LHCN-M2 (cell line): ENCODE measurements at regions not wholly inside any gene's neighbourhood (a gene's known extent, or its start where the extent isn't known, plus 50 kb on each side); places are given as distances from the start of the nearest gene placed in this dataset.
"Not testable (repeated sequence)": the region's sequence is repeated elsewhere in the genome, so short reads cannot be mapped to it uniquely, and the experiment has no call there.

ENCODE experiments used
- DNase-seq: peaks from one replicate; pipeline ENCODE4 v3.0.0-alpha.2; 2012; ENCODE audit warnings: low read depth

DNA sequence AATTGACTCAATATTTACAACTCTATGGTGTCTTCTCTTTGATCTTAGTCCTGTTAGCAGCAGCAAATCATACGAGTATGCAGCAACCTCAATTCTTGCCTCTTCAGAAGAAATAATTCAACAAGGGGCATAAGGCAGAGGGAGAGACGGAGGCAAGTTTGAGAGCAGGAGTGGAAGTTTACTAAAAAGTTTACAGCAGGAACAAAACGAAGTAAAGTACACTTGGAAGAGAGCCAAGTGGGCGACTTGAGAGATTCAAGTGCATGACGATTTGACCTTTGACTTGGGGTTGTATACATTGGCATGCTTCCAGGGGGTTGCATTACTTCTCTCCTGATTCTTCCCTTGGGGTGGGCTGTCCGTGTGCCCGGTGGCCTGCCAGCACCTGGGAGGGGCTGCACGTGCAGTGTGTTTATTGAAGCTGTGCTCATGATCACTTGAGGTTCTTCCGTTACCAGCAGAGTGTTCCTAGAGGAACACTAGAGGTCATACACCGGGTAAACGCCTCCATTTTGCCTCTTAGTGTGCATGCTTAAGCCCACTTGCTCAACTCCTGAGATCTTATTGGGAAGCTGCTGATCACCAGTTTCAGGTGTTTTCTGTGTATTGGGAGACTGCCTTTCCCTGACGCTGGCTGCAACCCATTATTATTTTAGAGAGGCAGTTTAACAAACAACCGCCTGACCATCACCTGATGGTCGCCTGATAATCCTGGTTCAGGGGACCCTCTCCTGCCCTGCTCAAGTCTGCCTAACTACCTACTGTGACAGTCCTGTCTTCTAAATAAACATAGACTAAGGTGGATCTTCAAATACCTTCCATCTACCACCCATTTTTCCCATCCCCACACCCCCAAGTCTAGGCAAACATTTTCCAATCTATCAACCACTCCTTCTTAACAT, 172.4 kb upstream of the MYLIP start:
- DNase-seq: peak; percentile 19

DNA sequence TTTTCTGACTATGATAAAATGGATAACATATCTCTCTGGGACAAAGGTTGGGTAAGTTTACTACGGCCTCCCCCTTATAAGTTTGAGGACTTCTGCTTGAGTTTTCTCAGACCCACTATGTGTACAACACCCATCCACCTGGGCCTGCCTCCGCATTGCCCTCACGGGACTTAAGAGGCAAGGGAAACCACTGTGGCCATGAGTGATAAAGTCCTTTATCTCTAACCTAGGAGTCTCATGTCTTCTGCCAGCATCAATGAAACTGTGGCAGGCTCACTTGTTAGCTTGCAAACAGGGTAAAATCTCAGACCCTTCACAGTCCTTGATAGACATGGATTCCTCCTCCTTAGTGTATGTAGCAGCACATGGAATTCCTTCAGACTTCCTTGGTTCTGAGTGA, 173.4 kb upstream of the MYLIP start:
- DNase-seq: no peak

DNA sequence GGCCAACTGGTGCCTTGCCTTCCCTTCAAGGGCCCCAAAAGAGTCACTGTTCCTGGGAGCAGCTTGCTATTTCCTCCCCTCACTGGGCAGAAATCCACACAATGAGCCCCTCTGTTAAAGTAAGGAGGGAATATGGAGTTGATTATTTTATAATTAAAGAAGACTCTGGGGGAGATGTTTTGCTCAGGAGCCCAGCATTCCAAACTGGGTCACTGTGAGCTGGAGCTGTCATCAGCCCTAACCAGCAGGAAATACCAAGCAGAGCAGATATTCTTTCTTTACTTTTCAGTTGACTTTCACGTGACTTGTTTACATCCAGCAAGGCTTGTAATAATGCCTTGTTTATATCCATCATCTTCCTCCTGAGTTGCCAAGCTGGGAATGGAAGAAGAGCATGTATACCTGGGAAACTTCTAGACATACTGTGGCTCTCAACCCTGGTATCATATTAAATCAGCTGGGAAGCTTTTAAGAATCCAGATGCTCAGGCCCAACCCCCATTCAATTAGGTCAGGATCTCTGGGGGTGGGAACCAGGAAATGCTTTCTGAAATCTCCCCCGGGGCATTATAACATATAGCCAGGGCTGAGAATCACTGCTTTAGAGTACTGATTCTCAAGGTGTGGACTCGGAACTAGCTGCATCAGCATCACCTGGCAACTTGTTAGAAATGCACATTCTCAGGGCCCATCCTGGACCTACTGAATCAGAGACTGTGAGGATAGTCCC, 175.6 kb upstream of the MYLIP start:
- DNase-seq: no peak

DNA sequence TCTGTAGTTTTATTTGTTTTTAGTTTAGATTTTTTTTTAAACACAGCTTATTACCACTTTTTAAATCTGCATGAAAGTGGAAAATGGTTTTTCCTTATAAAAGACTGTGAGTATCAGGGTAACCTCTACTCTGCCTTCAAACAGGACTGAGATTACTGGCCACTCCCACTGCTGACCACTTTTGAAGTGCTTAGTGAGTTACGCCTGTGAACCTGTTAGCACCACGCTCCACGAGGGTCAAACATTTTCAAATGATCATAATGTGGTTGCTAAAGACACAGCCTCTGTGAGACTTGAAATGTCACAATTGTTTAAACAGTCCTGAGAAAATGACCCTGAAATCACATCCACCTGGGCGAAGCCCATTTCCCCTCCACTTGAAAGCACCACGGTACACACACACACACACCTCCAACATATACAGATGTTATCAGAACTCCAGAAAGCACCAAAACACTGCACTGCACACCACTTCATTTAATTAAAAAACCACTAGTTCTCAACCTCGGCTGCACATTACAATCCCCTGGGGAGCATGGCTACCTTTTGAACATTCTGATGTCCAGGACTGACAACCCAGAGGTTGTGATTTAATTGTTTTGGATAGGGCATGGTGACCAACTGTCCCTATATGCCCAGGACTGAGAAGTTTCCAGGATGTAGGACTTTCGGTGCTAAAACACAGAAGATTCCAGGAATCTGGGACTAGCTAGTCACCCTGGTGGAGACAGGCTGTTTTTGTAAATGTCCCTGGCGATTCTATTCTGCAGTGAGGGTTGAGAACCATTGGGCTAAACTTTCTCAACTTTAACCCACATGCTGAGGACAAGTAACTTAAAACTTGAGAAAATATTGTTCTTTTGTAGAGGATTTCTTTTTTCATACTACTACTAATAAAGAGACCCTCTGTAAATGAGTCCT, 176.4 kb upstream of the MYLIP start:
- DNase-seq: no peak

DNA sequence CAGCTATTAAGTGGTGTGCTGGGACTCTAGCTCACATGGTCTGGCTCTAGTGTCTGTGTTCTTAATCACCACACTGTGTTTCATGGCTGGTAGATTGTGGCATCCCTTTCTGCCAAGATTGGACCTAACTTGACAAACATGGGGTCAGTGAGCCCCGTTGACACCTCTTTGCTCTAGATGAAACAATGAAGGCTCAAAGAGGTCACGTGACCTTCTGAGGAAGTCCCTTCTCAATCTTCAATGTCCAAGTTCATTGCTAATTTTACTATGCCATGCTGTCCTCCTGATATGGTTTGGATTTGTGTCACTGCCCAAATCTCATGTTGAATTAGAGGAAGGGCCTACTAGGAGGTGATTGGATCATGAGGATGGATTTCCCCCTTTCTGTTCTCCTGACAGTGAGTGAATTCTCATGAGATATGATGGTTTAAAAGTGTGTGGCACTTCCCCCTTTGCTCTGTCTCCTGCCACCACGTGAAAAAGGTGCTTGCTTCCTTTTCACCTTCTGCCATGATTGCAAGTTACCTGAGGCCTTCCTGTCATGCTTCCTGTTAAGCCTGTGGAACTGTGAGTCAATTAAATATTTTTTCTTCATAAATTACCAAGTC, 177.8 kb upstream of the MYLIP start:
- no peak for DNase-seq

DNA sequence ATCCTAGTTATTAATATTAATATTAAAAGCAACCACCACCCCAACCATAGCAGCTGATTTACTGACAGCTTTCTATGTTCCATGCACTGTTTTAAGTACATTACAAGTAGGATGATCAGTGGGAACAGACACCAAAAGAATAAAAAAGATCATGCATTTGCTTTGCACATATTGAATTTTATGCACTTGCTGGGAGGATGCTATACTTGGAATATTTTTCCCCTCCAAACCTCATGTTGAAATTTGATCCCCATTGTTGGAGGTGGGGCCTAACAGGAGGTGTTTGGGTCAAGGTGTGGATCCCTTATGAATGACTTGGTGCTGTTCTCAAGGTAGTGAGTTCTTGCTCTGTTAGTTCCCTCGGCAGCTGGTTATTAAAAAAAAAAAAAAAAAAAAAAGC, 178.9 kb upstream of the MYLIP start:
- DNase-seq: no peak

DNA sequence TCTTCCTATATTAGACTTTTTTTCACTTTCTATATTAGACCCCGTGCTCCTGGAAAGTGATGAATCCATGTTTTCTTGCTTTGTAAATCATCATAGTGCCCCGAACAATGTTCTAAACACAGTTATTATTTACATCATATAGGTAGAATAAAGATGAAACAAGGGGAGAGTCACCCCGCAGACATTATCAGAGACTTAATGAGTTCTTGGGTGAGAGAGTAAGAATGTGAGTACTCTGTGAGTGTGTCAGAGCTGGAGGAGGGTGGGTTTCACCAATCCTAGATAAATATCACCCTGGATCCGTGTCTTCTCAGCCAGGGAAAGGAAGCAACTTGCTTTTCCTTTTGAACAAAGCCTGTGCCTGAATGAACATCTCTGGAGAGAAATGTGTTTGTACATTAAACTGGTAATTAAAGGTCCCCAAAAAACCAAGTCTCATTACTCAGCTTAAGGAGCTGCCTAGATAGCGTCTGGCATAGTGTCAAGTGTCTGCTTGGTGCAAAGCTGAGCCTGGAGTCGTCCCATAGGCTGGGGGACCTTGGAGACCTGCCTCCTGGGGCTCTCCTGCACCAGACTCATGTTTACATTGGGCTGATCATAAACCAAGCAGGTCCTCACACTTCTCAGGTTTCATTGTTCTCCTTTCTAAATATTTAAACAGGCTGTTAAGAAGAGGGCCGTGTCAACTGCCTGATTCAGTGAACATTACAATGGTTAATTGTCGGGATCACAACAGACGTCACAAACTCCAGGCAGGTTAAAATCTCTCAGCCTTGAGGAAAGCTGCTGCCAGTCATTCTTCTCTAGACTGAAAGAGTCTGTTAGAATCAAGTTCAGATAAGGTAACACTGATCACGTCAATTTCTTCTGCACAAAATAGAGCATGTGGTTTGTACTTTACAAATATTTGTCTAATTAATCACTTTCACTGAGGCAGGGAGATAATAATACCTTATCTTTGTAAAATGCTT, 179.7 kb upstream of the MYLIP start:
- DNase-seq: no peak

DNA sequence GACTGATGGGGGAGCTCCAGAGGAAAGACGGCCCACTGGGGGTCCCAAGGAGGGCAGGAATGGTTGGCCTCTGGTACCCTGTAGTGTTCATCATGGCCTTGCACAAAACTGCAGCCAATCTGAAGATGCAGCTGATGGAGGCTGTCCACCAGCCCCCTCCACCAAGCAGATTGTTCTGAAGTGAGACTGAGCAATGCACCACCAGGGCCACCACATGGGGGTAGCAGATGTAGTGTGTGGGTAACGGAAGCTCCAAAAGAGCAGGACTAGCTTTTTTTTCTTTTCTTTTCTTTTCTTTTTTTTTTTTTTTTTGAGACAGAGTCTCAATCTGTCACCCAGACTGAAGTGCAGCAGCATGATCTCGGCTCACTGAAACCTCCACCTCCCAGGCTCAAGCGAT, 181.0 kb upstream of the MYLIP start:
- DNase-seq: no peak

DNA sequence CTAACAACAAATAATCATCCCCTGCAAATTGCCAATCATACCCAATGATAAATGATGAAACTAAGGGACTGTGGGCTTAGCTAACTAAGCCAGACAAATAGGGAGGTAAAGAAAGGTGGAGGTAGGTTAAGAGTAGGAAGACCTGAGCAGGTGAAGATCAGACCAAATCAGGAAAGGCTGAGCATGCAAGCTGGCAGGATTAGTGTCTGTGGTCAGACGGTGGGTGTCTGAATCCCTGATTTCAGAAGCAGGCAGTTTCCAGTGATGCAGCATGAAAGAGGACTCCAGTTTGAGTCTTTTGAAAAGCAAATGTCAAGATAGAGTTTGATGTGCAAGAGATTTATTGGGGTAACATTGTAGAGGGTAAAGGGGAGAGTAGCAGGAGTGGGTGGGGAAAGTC, 181.4 kb upstream of the MYLIP start:
- no peak for DNase-seq

DNA sequence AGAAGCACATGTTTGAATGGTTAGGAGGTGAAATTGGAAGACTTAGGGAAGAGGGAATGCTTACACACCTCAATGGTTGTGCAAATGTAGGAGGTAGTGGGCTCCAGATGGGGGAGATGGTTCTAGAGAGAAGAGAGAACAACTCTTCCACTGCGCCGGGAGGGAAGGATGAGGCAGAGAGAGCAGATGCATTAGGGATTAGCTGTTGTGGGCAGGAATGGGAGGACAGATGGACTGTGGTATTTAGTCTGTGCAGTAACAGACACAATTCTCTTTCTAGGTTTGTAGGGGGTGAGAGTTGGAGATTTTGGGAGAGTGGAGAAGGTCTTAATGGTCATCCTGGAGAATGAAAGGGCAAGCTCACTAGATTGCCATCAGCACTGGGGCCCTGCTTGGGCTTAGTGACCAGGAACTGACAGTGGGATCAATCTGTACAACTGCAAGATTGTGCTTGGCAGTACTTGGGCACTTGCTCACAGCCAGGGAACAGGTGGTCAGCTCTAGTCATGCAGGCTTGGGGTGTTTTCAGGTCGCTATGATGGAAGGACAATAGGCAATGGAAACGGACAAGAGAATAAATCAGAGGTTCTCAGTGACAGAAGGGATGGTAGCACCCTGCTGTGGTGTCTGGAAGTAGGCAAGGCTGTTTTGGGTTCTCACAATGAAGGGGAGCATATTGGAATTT, 182.0 kb upstream of the MYLIP start:
- peak; percentile 5 for DNase-seq

DNA sequence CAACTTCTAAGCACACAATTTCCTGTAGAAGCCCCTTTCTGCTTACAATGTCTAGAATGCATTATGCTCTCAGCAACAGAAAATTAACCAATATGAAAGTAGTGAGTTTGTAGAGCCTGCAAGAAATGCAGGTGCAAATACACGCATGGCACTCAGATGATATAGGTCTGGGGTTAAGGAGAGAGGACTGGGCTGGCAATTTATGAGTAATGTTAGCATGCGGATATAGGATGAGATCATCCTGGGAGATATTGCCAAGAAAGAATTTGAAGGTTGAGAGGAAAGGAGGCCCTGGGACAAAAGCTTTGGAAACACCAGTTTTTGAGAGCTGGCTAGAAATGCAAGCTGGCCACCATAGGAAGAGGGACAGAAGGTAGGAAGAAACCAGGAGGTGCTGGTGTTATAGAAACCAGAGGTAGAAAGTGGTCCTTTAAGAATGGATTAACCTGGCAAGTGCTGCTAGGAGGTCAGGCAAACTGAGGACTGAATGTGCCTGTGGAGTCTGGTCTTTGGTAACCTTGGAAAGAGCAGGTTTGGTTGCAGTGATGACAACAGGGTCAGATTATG, 183.2 kb upstream of the MYLIP start:
- DNase-seq: peak; percentile 4

DNA sequence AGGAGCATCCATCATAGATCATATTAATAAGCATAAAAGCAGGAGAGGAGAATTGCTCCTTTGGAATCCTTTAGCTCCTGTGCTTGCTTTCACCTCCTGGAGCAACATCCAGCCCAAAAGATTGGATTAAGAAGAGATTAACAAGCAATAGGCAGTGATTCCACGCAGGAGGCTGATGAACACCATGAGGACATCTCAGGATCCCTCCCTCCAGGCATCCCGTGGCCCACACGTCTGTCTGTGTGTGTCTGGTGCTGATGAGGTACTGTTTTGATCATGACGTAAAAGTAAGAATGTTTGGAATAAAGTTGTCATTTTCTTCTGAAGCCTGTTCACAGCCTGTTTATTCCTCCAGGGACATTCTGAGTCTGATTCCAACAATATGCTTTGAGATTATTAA, 185.5 kb upstream of the MYLIP start:
- DNase-seq: no peak

DNA sequence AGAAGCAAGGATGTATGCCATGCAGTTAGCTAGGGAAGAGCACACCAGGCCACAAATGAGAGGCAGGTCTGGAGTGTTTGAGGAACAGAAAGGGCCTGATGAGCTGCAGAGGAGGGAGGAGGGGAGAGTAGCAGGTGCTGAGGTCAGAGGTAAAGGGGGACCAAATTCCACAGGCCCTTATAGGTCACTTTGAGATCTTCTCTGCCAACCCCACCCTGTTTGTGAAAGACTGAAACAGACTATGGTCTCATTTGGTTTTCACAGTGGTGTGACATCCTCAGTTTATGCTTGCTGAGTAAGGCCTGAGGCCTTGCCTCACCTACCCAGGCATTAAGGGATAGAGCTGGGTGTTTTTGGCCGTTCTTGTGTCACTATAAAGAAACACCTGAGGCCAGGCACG, 187.7 kb upstream of the MYLIP start:
- no peak for DNase-seq

DNA sequence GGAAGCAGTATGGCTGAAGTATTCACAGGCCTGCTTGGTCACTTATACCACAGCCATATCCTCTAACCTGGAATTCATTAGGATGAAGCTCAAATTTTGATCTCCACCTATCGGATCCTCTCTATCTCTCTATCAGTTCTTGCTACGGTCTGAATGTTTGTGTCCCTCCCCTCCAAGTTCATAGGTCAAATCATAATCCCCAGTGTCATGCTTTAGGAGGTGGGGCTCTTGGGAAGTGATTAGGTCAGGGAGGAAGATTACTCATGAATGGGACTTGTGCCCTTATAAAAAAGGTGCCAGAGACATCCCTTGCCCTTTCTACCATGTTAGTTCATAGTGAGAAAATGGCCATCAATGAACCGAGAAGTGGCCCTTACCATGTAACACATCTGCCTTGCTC, 190.8 kb upstream of the MYLIP start:
- DNase-seq: no peak

DNA sequence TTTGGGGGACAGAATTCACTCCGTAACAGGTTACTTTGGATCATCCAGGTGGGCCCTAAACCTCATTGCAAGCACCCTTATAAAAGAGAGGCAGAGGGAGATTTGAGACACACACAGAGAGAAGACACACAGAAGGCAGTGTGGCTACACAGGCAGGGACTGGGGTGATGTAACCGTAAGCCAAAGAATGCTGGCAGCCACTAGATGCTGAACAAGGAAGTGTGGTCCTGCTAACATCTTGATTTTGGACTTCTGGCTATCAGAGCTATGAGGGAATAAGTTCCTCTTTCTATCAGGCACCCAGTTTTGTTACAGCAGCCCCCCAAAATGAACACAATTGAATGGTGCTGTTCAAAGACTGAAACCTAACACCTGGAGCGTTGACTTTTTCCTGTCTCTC, 191.3 kb upstream of the MYLIP start:
- DNase-seq: no peak

DNA sequence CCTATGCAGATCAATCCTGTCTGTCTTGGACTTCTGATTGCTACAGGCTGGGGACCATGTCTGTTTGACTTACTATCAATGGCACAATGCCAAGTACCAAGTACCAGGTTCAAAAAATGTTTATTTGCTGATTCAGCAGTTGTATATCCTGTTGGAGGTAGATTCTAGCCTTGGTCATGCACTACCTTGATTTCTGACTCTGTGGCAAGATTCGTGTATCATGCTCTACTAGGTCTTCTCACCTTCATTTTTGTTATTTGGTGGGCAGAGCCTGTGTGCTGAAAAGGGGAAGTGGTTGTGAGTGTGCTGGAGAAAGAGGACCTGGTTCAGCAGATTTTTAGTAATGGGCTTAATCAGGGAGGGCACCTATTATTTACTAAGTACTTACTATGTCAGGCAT, 192.4 kb upstream of the MYLIP start:
- no peak for DNase-seq

DNA sequence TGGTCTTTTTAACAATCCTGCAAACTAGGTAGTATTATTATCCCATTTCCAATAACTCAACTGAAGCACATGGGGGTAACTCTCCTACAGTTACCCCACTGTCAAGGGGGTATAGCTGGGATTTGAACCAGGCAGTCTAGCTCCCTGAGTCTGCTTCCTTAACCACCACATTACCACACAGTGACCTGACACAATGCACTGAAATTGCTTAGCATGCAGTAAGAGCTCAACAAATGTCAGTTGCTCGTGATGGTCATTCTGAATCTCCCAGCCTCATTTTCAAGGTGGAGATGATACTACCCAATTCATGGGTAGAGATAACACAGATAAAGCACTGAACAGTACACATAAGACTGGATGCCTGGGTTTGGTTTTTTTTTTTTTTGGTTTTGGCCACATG, 193.2 kb upstream of the MYLIP start:
- DNase-seq: no peak

DNA sequence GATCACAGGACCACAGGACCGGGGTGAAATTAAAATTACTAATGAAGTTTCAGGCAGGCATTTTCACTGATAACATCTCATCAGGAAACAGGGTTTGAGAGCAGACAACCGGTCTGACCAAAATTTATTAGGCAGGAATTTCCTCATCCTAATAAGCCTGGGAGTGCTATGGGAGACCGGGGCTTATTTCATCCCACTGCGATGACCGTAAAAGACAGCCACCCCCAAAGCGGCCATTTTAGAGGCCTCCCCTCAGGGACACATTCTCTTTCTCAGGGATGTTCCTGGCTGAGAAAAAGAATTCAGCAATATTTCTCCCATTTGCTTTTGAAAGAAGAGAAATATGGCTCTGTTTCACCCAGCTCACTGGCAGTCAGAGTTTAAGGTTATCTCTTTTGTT, 197.2 kb upstream of the MYLIP start:
- not testable (repeated sequence) for DNase-seq

DNA sequence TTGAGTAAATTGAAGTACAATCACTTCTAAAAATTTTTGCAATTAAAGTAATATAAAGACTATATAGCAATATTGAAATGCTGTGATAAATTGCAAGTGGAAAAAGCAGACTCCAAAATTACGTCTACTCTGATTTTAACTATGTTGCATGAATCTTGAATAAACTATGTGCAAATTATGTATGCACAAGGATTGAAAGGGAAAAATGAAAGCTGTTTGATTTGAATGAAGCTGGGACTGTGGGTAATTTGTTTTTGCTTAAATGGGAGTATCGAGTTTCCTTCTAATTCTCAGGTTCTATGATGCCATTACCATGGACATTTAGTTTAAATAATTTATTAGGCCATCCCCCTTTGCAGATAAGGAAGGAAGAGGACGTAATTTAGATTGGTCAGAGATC, 198.7 kb upstream of the MYLIP start:
- DNase-seq: no peak
